ENCODE measurements at regions not wholly inside any gene's neighbourhood (a gene's known extent, or its start where the extent isn't known, plus 50 kb on each side); places are given as distances from the start of the nearest gene placed in this dataset.

DNA sequence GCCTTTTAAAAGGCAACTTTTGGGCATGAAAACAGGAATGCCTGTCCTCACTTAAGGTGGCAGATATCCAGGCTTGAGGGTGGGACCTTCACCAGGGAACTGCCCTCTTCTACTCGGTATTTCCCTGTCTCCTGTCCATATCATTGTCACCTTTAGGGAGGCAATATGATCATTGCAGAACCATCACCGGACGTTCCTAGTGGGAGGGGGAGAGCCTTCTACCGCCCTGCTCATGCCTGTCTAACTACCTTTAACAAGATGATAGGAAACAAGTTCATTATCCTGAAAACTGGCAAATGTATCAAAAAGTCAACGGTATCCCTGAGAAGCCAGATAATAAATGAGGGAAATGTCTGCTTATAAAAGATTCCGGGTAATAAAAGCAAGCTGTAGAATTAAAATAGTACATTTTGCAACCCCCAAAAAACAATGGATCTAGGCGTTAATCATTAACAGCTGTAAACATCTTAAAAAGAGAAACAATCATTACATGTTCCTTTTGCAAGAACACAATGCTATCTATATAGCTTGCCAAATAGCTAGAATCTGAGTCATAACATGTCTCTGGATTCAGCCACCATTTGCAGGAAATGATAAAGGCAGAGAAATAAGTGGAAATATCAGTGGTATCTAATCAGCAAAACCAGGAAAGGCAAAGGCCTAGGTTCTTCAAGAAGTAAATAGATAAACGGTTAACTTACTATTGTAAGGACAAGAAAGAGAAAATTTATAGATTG lies 852.9 kb upstream of the ADGRL4 start:
- no peak for TF ChIP-seq EP300 (IDR thresholded peaks at IDR 0.05; ENCODE audit: borderline replicate concordance)
- TF ChIP-seq USF1 (IDR thresholded peaks at IDR 0.05): no peak
- TF ChIP-seq TAF1 (IDR thresholded peaks at IDR 0.05; ENCODE audit: low read depth): no peak
- no peak for TF ChIP-seq YY1 (IDR thresholded peaks at IDR 0.05; ENCODE audit: low read depth)
- TF ChIP-seq, protein P1, sequence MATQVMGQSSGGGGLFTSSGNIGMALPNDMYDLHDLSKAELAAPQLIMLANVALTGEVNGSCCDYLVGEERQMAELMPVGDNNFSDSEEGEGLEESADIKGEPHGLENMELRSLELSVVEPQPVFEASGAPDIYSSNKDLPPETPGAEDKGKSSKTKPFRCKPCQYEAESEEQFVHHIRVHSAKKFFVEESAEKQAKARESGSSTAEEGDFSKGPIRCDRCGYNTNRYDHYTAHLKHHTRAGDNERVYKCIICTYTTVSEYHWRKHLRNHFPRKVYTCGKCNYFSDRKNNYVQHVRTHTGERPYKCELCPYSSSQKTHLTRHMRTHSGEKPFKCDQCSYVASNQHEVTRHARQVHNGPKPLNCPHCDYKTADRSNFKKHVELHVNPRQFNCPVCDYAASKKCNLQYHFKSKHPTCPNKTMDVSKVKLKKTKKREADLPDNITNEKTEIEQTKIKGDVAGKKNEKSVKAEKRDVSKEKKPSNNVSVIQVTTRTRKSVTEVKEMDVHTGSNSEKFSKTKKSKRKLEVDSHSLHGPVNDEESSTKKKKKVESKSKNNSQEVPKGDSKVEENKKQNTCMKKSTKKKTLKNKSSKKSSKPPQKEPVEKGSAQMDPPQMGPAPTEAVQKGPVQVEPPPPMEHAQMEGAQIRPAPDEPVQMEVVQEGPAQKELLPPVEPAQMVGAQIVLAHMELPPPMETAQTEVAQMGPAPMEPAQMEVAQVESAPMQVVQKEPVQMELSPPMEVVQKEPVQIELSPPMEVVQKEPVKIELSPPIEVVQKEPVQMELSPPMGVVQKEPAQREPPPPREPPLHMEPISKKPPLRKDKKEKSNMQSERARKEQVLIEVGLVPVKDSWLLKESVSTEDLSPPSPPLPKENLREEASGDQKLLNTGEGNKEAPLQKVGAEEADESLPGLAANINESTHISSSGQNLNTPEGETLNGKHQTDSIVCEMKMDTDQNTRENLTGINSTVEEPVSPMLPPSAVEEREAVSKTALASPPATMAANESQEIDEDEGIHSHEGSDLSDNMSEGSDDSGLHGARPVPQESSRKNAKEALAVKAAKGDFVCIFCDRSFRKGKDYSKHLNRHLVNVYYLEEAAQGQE (IDR thresholded peaks at IDR 0.05; ENCODE audit: low read depth): no peak
- TF ChIP-seq MAX (IDR thresholded peaks at IDR 0.05): no peak
- TF ChIP-seq CEBPB (IDR thresholded peaks at IDR 0.05): no peak
- TF ChIP-seq TCF12 (IDR thresholded peaks at IDR 0.05; ENCODE audit: low read depth): no peak
